ENCODE measurements at regions not wholly inside any gene's neighbourhood (a gene's known extent, or its start where the extent isn't known, plus 50 kb on each side); places are given as distances from the start of the nearest gene placed in this dataset.
A peak's percentile ranks its signal among the peaks of the same experiment; 100 is the strongest.

DNA sequence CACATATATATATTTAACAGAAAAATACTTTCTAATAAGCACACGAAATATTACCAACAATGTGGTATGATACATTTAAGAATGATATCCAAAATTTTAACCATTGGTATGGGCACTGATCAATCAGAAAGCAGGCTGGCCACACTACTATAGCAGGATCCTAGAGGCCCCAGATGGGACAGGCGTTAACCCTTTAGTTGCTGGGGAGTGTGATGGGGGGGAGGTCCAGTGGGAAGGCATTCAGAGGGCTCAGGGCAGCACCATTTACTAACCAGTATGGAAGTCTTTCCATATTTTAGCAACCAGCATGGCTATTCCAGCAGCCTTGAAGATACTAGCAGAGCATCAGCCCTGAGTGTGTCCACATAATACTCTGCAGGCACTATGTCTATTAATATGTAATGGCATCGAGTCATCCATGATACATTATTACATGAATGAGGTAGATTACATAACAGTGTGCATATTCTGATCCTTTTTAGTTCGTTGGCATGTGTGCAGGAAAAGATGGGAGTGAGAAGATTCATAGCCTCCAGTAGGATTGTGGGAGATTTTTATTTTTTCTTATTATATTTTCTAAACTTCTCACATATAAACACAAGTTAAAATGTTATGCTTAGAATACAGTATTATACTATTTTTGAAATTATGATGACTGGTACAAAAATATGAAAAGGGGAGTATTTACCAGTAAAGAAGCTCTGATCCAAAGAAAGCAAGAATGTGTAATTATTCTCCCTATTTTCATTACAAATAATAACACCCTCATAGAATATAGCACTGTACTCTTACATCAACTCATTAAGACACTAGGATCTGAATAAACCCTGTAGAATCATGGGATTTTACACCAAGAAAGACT lies 78.9 kb downstream of the FAM217A start:
- no peak for DNase-seq (ENCODE audit: low read depth in 2 of 3, low spot score in 2 of 3)

GRCh38 chr6:4004249-4004648 lies 74.7 kb downstream of the FAM217A start:
- DNase-seq (ENCODE audit: low read depth in 2 of 3, low spot score in 2 of 3): no peak

GRCh38 chr6:4008324-4009047 lies 70.5 kb downstream of the FAM217A start:
- DNase-seq (ENCODE audit: low read depth in 2 of 3, low spot score in 2 of 3): no peak

DNA sequence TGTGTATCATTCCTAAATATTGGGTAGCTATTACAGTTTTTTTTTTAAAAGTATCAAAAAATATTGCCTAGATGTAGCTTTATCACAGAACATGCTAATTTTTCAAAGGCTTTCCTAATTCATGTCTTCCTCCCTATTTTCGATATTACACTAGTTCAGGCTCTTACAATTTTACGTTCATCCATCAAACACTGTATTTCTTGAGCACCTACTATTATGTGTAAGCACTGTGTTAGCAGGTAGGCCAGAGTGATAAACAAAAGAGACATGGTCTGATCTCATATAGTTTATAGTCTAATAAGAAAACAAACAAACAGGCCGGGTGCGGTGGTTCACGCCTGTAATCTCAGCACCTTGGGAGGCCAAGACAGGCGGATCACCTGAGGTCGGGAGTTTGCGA lies 69.5 kb downstream of the FAM217A start:
- no peak for DNase-seq (ENCODE audit: low read depth in 2 of 3, low spot score in 2 of 3)

- no peak for DNase-seq (ENCODE audit: low read depth in 2 of 3, low spot score in 2 of 3)
Measured at GRCh38 chr6:4010048-4010447, 68.9 kb downstream of the FAM217A start.

GRCh38 chr6:4010689-4011090 lies 68.2 kb downstream of the FAM217A start:
- DNase-seq (ENCODE audit: low read depth in 2 of 3, low spot score in 2 of 3): no peak

- DNase-seq (ENCODE audit: low read depth in 2 of 3, low spot score in 2 of 3): no peak
Measured at GRCh38 chr6:4012826-4013225, 66.1 kb downstream of the FAM217A start.

- no peak for DNase-seq (ENCODE audit: low read depth in 2 of 3, low spot score in 2 of 3)
Measured at GRCh38 chr6:4017058-4017739, 61.7 kb downstream of the FAM217A start.

GRCh38 chr6:4017834-4018170 lies 61.1 kb downstream of the FAM217A start:
- DNase-seq (ENCODE audit: low read depth in 2 of 3, low spot score in 2 of 3): no peak

DNA sequence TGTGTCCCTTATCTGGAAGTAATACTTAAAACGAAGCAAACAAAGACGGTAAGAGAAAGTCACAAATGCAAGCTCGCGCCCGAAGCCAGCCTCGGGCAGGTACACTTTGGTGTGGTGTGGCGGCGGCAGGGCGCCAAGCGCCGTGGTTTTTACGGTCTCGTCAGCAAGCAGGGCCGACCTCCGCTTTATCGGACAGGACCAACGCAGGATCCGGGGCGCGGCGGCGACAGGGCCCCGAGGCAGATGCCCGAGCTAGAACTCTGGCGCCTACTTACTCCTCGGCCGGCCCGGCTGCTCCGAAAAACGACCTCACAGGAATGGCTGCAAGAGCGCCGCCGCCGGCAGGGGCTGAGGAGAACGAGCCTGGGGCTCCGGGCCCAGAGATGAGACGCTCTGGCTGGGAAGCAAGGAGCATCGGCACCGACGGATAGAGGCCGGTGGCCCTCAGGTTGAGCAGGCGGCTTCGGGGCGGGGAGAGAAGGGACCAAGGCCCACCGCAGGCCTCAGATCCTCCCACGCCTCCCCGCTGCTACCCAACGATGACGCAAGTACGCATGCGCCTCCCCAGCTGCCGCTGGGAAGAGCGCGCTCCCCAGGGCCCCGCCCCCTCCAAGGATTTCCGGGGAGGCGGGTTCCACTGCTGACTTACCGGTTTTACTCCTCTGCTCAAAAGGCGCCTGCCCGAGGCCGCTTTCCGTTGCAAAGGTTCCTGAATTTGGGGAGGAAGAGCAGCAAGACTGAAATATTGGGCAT lies 60.6 kb downstream of the FAM217A start:
- peak; percentile 92 to 96 (median 92) for DNase-seq (ENCODE audit: low read depth in 2 of 3, low spot score in 2 of 3)

Measured in activated CD8-positive, alpha-beta memory T cell treated with anti-CD3 and anti-CD28 coated beads for 48 hours (primary cell).